ENCODE measurements at regions not wholly inside any gene's neighbourhood (a gene's known extent, or its start where the extent isn't known, plus 50 kb on each side); places are given as distances from the start of the nearest gene placed in this dataset.

- TF ChIP-seq CTCF (IDR thresholded peaks at IDR 0.05) (no peak), RARB (CRISPR knock-in tag; IDR thresholded peaks at IDR 0.05) (no peak), SMC3 (IDR thresholded peaks at IDR 0.05) (no peak), CEBPB (IDR thresholded peaks at IDR 0.05) (no peak), CBX8 (IDR thresholded peaks at IDR 0.05) (no peak), POLR2A (IDR thresholded peaks at IDR 0.05; ENCODE audit: low read length) (no peak), ZFP36 (IDR thresholded peaks at IDR 0.05; ENCODE audit: borderline replicate concordance, partially characterized antibody) (no peak)
These were observed 833.4 kb upstream of the MAP3K7 start for GRCh38 chr6:91420243-91420642.
